GM23338 (cell line): ENCODE measurements at regions not wholly inside any gene's neighbourhood (a gene's known extent, or its start where the extent isn't known, plus 50 kb on each side); places are given as distances from the start of the nearest gene placed in this dataset.

Experiments
- ATAC-seq: fragments of 200-7000 bp; cut with Tn5 transposase; 3 replicates; pipeline ENCODE4 v1.9.1; 2020
- DNase-seq: peaks from one replicate; pipeline ENCODE4 v3.0.0-alpha.2; 2015; ENCODE audit warnings: low spot score
- H2AFZ ChIP-seq: fragments of 200-600 bp; sonication (generic); 2 replicates; pipeline ENCODE4 v1.8.0; 2016; ENCODE audit warnings: antibody characterized with exemption, mild to moderate bottlenecking, moderate library complexity
- H3F3A ChIP-seq: fragments of 200-600 bp; sonication (generic); replicated peaks from 2 replicates; pipeline ENCODE4 v1.8.0; 2017; ENCODE audit warnings: antibody characterized with exemption, mixed run types, low read depth
- H3K27ac ChIP-seq: fragments of 200-600 bp; sonication (generic); 2 replicates; pipeline ENCODE4 v1.6.1; 2016; ENCODE audit warnings: low read depth
- H3K27me3 ChIP-seq: fragments of 200-600 bp; sonication (generic); 2 replicates; pipeline ENCODE4 v1.8.0; 2016; ENCODE audit warnings: mild to moderate bottlenecking, mixed run types, moderate library complexity; ENCODE audit not compliant: insufficient read depth
- H3K36me3 ChIP-seq: fragments of 200-600 bp; sonication (generic); 2 replicates; pipeline ENCODE4 v1.8.0; 2016; ENCODE audit warnings: mild to moderate bottlenecking; ENCODE audit not compliant: insufficient read depth
- H3K4me1 ChIP-seq: fragments of 200-600 bp; sonication (generic); 2 replicates; pipeline ENCODE4 v1.8.0; 2016; ENCODE audit warnings: mild to moderate bottlenecking, moderate library complexity; ENCODE audit not compliant: insufficient read depth
- H3K4me2 ChIP-seq: fragments of 200-600 bp; sonication (generic); 2 replicates; pipeline ENCODE4 v1.7.1; 2017; ENCODE audit warnings: mixed run types
- H3K4me3 ChIP-seq: fragments of 200-600 bp; sonication (generic); 2 replicates; pipeline ENCODE4 v1.6.1; 2016; ENCODE audit warnings: mixed run types
- H3K79me2 ChIP-seq: fragments of 200-600 bp; sonication (generic); replicated peaks from 2 replicates; pipeline ENCODE4 v1.8.0; 2017; ENCODE audit warnings: mild to moderate bottlenecking; ENCODE audit not compliant: insufficient read depth
- H3K9me2 ChIP-seq: fragments of 200-600 bp; sonication (generic); 2 replicates; pipeline ENCODE4 v1.8.0; 2017; ENCODE audit not compliant: insufficient read depth
- H4K20me1 ChIP-seq: fragments of 200-600 bp; sonication (generic); replicated peaks from 2 replicates; pipeline ENCODE4 v1.8.0; 2017; ENCODE audit warnings: mild to moderate bottlenecking; ENCODE audit not compliant: insufficient read depth
- H3K27ac Mint-ChIP-seq: 2 replicates; pipeline ENCODE4 v1.8.0; 2020; ENCODE audit warnings: inconsistent platforms, mild to moderate bottlenecking, moderate library complexity, mixed read lengths
- H3K27me3 Mint-ChIP-seq: 3 replicates; pipeline ENCODE4 v1.8.0; 2022; ENCODE audit warnings: low read depth, mild to moderate bottlenecking, moderate library complexity, mixed read lengths, inconsistent platforms; ENCODE audit not compliant: insufficient read depth, poor library complexity
- H3K36me3 Mint-ChIP-seq: 3 replicates; pipeline ENCODE4 v1.8.0; 2021; ENCODE audit warnings: low read depth, mild to moderate bottlenecking, inconsistent platforms, moderate library complexity, mixed read lengths
- H3K4me1 Mint-ChIP-seq: 3 replicates; pipeline ENCODE4 v1.8.0; 2020; ENCODE audit warnings: mild to moderate bottlenecking, inconsistent platforms, mixed read lengths
- H3K4me3 Mint-ChIP-seq: 3 replicates; pipeline ENCODE4 v1.8.0; 2021; ENCODE audit warnings: moderate library complexity, mild to moderate bottlenecking, inconsistent platforms, mixed read lengths
- H3K9me3 Mint-ChIP-seq: 3 replicates; pipeline ENCODE4 v1.8.0; 2020; ENCODE audit warnings: moderate library complexity, mild to moderate bottlenecking, inconsistent platforms, mixed read lengths
- CREB1 ChIP-seq: fragments of 250-450 bp; sonication (Bioruptor Pico); IDR thresholded peaks from 2 replicates; pipeline ENCODE4 v1.5.0; 2020; ENCODE audit warnings: low read depth, mild to moderate bottlenecking, moderate library complexity
- CTCF ChIP-seq, 2 experiments: fragments of 200-600 bp in 1 of 2; sonication (generic) in 1 of 2; conservative IDR thresholded peaks; 2 replicates each; pipeline versions ENCODE4 v1.5.1 to v1.6.1; 2016 to 2017; ENCODE audit warnings: antibody characterized with exemption in 2 of 2, low read depth in 2 of 2, mild to moderate bottlenecking in 2 of 2, moderate library complexity in 1 of 2
- ETS1 ChIP-seq: IDR thresholded peaks from 2 replicates; pipeline ENCODE4 v1.6.1; 2016; ENCODE audit warnings: antibody characterized with exemption
- EZH2 ChIP-seq: fragments of 200-600 bp; sonication (generic); IDR thresholded peaks from one replicate; pipeline ENCODE4 v1.8.0; 2017; ENCODE audit warnings: antibody characterized with exemption, mild to moderate bottlenecking, low read depth; ENCODE audit not compliant: unreplicated experiment
- EZH2phosphoT487 ChIP-seq: fragments of 200-600 bp; sonication (generic); IDR thresholded peaks from one replicate; pipeline ENCODE4 v1.8.1; 2018; ENCODE audit warnings: antibody characterized with exemption; ENCODE audit not compliant: unreplicated experiment
- JUNB ChIP-seq: IDR thresholded peaks from one replicate; pipeline ENCODE4 v1.6.1; 2016; ENCODE audit warnings: antibody characterized with exemption; ENCODE audit not compliant: unreplicated experiment
- NANOG ChIP-seq: IDR thresholded peaks from 2 replicates; pipeline ENCODE4 v1.6.1; 2016; ENCODE audit warnings: antibody characterized with exemption, borderline replicate concordance
- POLR2AphosphoS5 ChIP-seq: IDR thresholded peaks from 2 replicates; pipeline ENCODE4 v1.6.1; 2016; ENCODE audit warnings: antibody characterized with exemption, low read depth
- REST ChIP-seq: IDR thresholded peaks from one replicate; pipeline ENCODE4 v1.6.1; 2018; ENCODE audit warnings: antibody characterized with exemption; ENCODE audit not compliant: unreplicated experiment
- STAT1 ChIP-seq: IDR thresholded peaks from one replicate; pipeline ENCODE4 v1.6.1; 2016; ENCODE audit warnings: antibody characterized with exemption; ENCODE audit not compliant: unreplicated experiment
- ZNF114 ChIP-seq: fragments of 250-450 bp; sonication (Bioruptor Pico); IDR thresholded peaks from 2 replicates; pipeline ENCODE4 v1.5.0; 2020; ENCODE audit warnings: mild to moderate bottlenecking, moderate library complexity
- ZNF331 ChIP-seq: fragments of 250-450 bp; sonication (Bioruptor Pico); IDR thresholded peaks from 2 replicates; pipeline ENCODE4 v1.5.0; 2020; ENCODE audit warnings: low read depth, mild to moderate bottlenecking, moderate library complexity
- TF ChIP-seq, protein P1 (sequence below): fragments of 250-450 bp; sonication (Bioruptor Pico); IDR thresholded peaks from 2 replicates; pipeline ENCODE4 v1.5.0; 2020; ENCODE audit warnings: mild to moderate bottlenecking, moderate library complexity

- no peak overlapping the region for H2AFZ ChIP-seq
- no peaks in the 10 kb centered on the region for H3K79me2 ChIP-seq
- H3K36me3 ChIP-seq, result no peaks in the 10 kb centered on the region
- no peak overlapping the region for H3K27ac ChIP-seq
- H3K4me1 ChIP-seq, result no peaks in the 10 kb centered on the region
- no peaks in the 10 kb centered on the region for H3K9me2 ChIP-seq
- H4K20me1 ChIP-seq, result no peaks in the 10 kb centered on the region
- H3F3A ChIP-seq, result no peaks in the 10 kb centered on the region
- H3K4me3 Mint-ChIP-seq, result no peak overlapping the region
- no peaks in the 10 kb centered on the region for H3K9me3 Mint-ChIP-seq
- no peak for DNase-seq
- no peak overlapping the region for H3K4me2 ChIP-seq
- no peak overlapping the region for H3K4me3 ChIP-seq
- H3K36me3 Mint-ChIP-seq, result no peaks in the 10 kb centered on the region
- peaks cover 2% of the 10 kb centered on the region for H3K27me3 Mint-ChIP-seq
- H3K27ac Mint-ChIP-seq, result no peak overlapping the region
- no peaks in the 10 kb centered on the region for H3K27me3 ChIP-seq
- ATAC-seq, result no peak
- TF ChIP-seq EZH2phosphoT487 (no peak), REST (no peak), ZNF331 (CRISPR knock-in tag) (no peak), JUNB (no peak), ETS1 (no peak), ZNF114 (CRISPR knock-in tag) (no peak), POLR2AphosphoS5 (no peak), NANOG (no peak), CTCF (conservative IDR thresholded peaks at IDR 0.05; ENCODE audit: low read depth in 2 of 2) (no peak), EZH2 (no peak), CREB1 (CRISPR knock-in tag) (no peak), STAT1 (no peak)
- TF ChIP-seq, protein P1, sequence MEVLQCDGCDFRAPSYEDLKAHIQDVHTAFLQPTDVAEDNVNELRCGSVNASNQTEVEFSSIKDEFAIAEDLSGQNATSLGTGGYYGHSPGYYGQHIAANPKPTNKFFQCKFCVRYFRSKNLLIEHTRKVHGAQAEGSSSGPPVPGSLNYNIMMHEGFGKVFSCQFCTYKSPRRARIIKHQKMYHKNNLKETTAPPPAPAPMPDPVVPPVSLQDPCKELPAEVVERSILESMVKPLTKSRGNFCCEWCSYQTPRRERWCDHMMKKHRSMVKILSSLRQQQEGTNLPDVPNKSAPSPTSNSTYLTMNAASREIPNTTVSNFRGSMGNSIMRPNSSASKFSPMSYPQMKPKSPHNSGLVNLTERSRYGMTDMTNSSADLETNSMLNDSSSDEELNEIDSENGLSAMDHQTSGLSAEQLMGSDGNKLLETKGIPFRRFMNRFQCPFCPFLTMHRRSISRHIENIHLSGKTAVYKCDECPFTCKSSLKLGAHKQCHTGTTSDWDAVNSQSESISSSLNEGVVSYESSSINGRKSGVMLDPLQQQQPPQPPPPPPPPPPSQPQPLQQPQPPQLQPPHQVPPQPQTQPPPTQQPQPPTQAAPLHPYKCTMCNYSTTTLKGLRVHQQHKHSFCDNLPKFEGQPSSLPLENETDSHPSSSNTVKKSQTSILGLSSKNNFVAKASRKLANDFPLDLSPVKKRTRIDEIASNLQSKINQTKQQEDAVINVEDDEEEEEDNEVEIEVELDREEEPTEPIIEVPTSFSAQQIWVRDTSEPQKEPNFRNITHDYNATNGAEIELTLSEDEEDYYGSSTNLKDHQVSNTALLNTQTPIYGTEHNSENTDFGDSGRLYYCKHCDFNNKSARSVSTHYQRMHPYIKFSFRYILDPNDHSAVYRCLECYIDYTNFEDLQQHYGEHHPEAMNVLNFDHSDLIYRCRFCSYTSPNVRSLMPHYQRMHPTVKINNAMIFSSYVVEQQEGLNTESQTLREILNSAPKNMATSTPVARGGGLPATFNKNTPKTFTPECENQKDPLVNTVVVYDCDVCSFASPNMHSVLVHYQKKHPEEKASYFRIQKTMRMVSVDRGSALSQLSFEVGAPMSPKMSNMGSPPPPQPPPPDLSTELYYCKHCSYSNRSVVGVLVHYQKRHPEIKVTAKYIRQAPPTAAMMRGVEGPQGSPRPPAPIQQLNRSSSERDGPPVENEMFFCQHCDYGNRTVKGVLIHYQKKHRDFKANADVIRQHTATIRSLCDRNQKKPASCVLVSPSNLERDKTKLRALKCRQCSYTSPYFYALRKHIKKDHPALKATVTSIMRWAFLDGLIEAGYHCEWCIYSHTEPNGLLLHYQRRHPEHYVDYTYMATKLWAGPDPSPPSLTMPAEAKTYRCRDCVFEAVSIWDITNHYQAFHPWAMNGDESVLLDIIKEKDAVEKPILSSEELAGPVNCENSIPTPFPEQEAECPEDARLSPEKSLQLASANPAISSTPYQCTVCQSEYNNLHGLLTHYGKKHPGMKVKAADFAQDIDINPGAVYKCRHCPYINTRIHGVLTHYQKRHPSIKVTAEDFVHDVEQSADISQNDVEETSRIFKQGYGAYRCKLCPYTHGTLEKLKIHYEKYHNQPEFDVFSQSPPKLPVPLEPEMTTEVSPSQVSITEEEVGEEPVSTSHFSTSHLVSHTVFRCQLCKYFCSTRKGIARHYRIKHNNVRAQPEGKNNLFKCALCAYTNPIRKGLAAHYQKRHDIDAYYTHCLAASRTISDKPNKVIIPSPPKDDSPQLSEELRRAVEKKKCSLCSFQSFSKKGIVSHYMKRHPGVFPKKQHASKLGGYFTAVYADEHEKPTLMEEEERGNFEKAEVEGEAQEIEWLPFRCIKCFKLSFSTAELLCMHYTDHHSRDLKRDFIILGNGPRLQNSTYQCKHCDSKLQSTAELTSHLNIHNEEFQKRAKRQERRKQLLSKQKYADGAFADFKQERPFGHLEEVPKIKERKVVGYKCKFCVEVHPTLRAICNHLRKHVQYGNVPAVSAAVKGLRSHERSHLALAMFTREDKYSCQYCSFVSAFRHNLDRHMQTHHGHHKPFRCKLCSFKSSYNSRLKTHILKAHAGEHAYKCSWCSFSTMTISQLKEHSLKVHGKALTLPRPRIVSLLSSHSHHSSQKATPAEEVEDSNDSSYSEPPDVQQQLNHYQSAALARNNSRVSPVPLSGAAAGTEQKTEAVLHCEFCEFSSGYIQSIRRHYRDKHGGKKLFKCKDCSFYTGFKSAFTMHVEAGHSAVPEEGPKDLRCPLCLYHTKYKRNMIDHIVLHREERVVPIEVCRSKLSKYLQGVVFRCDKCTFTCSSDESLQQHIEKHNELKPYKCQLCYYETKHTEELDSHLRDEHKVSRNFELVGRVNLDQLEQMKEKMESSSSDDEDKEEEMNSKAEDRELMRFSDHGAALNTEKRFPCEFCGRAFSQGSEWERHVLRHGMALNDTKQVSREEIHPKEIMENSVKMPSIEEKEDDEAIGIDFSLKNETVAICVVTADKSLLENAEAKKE (CRISPR knock-in tag), result no peak
- peaks cover 8% of the 10 kb centered on the region for H3K4me1 Mint-ChIP-seq
Measured at GRCh38 chr2:215835231-215835630, 178.1 kb downstream of the MREG start.
